K562 (cell line): ENCODE measurements at regions not wholly inside any gene's neighbourhood (a gene's known extent, or its start where the extent isn't known, plus 50 kb on each side); places are given as distances from the start of the nearest gene placed in this dataset.

Experiments used
- CTCF ChIP-seq, 3 experiments: IDR thresholded peaks in 2 of 3; conservative IDR thresholded peaks in 1 of 3; 2 replicates each; pipeline ENCODE4 v1.5.1; 2011 to 2012; ENCODE audit warnings: low read length in 3 of 3, mild to moderate bottlenecking in 3 of 3, control low read depth in 2 of 3, improper control_type of control experiment in 1 of 3, inconsistent platforms in 1 of 3, low read depth in 1 of 3, mixed read lengths in 1 of 3, moderate library complexity in 1 of 3; ENCODE audit not compliant: insufficient read depth in 2 of 3
- NCOR1 ChIP-seq: fragments of 450-650 bp; IDR thresholded peaks from 2 replicates; pipeline ENCODE4 v1.6.1; 2016; ENCODE audit warnings: mild to moderate bottlenecking, moderate library complexity
- NFYB ChIP-seq: IDR thresholded peaks from 2 replicates; pipeline ENCODE4 v1.6.1; 2011; ENCODE audit warnings: mild to moderate bottlenecking, moderate library complexity; ENCODE audit not compliant: insufficient read length; ENCODE audit errors: extremely low read depth
- REST ChIP-seq, 2 experiments: fragments of 450-650 bp; formaldehyde crosslinking in 1 of 2; IDR thresholded peaks; 2 replicates each; pipeline versions ENCODE4 v1.4.0 to v1.6.1; 2014 to 2020; ENCODE audit warnings: mild to moderate bottlenecking in 2 of 2, borderline replicate concordance in 1 of 2, low read depth in 1 of 2
- SP1 ChIP-seq: sonication (generic); formaldehyde crosslinking; IDR thresholded peaks from 2 replicates; pipeline ENCODE4 v1.8.1; 2022; ENCODE audit warnings: mild to moderate bottlenecking, missing genetic modification reagents
- TRIM28 ChIP-seq: fragments of 450-650 bp; IDR thresholded peaks from 2 replicates; pipeline ENCODE4 v1.6.1; 2017
- ZNF347 ChIP-seq: fragments of 450-650 bp; formaldehyde crosslinking; IDR thresholded peaks from 2 replicates; pipeline ENCODE4 v1.4.0; 2020; ENCODE audit warnings: low read depth, mild to moderate bottlenecking, moderate library complexity

- TF ChIP-seq CTCF (IDR thresholded peaks at IDR 0.05 in 2 of 3, conservative IDR thresholded peaks at IDR 0.05 in 1 of 3; ENCODE audit: insufficient read depth in 2 of 3, low read depth in 1 of 3, low read length in 3 of 3), result no peak
- no peak for TF ChIP-seq TRIM28
- peak; percentile 40; the same call in 1 of the 2 replicates for TF ChIP-seq REST (IDR thresholded peaks at IDR 0.05; ENCODE audit: borderline replicate concordance)
- no peak for TF ChIP-seq REST (CRISPR knock-in tag; IDR thresholded peaks at IDR 0.05; ENCODE audit: low read depth)
- TF ChIP-seq ZNF347 (CRISPR knock-in tag), result no peak
- peak; percentile 56 for TF ChIP-seq NCOR1
- peak; percentile 18 for TF ChIP-seq NFYB
- no peak for TF ChIP-seq SP1
- TF ChIP-seq, all 486 proteins: peak for 63
Observed at GRCh38 chr3:72338942-72339669, 509.1 kb downstream of the SHQ1 start (continued).
